Endodermal cell (in vitro differentiated cells): ENCODE measurements at regions not wholly inside any gene's neighbourhood (a gene's known extent, or its start where the extent isn't known, plus 50 kb on each side); places are given as distances from the start of the nearest gene placed in this dataset.

Source experiments
- DNase-seq: peaks from one replicate; pipeline ENCODE4 v3.0.0-alpha.2; 2017
- H3K27ac ChIP-seq: 2 replicates; pipeline ENCODE4 v1.5.1; 2013; ENCODE audit warnings: mild to moderate bottlenecking, low read depth, low read length, moderate library complexity
- H3K27me3 ChIP-seq: 2 replicates; pipeline ENCODE4 v1.6.1; 2013; ENCODE audit warnings: mild to moderate bottlenecking, low read length, moderate library complexity; ENCODE audit not compliant: insufficient read depth, control insufficient read depth, poor library complexity, severe bottlenecking
- H3K36me3 ChIP-seq: 2 replicates; pipeline ENCODE4 v1.7.0; 2013; ENCODE audit warnings: mild to moderate bottlenecking, low read length, moderate library complexity; ENCODE audit not compliant: control insufficient read depth, insufficient read depth
- H3K4me1 ChIP-seq: one replicate; pipeline ENCODE4 v1.7.0; 2013; ENCODE audit warnings: low read length; ENCODE audit not compliant: control insufficient read depth, insufficient read depth
- H3K4me3 ChIP-seq: 2 replicates; pipeline ENCODE4 v1.5.1; 2013; ENCODE audit warnings: mild to moderate bottlenecking, low read length, moderate library complexity
- H3K9ac ChIP-seq: 2 replicates; pipeline ENCODE4 v1.6.1; 2013; ENCODE audit warnings: mild to moderate bottlenecking, low read length, moderate library complexity; ENCODE audit not compliant: poor library complexity, severe bottlenecking; ENCODE audit errors: extremely low read depth
- H3K9me3 ChIP-seq: 2 replicates; pipeline ENCODE4 v1.6.1; 2013; ENCODE audit warnings: mild to moderate bottlenecking, low read length, moderate library complexity; ENCODE audit not compliant: control insufficient read depth
- H3K27ac Mint-ChIP-seq: 2 replicates; pipeline ENCODE4 v1.8.0; 2020; ENCODE audit warnings: mixed read lengths
- H3K27me3 Mint-ChIP-seq: 2 replicates; pipeline ENCODE4 v1.8.0; 2021; ENCODE audit warnings: mild to moderate bottlenecking, mixed read lengths; ENCODE audit not compliant: insufficient read depth
- H3K36me3 Mint-ChIP-seq: 2 replicates; pipeline ENCODE4 v1.8.0; 2020; ENCODE audit warnings: low read depth, mixed read lengths
- H3K4me1 Mint-ChIP-seq: 2 replicates; pipeline ENCODE4 v1.8.0; 2020; ENCODE audit warnings: mixed read lengths
- H3K4me3 Mint-ChIP-seq: 2 replicates; pipeline ENCODE4 v1.8.0; 2020; ENCODE audit warnings: mild to moderate bottlenecking, moderate library complexity, mixed read lengths
- H3K9me3 Mint-ChIP-seq: 2 replicates; pipeline ENCODE4 v1.8.0; 2020; ENCODE audit warnings: mild to moderate bottlenecking, mixed read lengths
- CTCF ChIP-seq: fragments of 200-600 bp; sonication (generic); conservative IDR thresholded peaks from 2 replicates; pipeline ENCODE4 v1.5.0; 2021; ENCODE audit warnings: antibody characterized with exemption, mild to moderate bottlenecking
- WGBS, 2 experiments: methylation state at CpG; one replicate each; pipeline versions ENCODE4 v1.1.5 to v1.1.7; 2013; ENCODE audit warnings: missing lambda C conversion rate in 2 of 2, mixed read lengths in 1 of 2; ENCODE audit not compliant: insufficient coverage in 1 of 2, insufficient read length in 1 of 2; 5-methylcytosine and 5-hydroxymethylcytosine counted together

GRCh38 chr4:23232987-23233386 lies 540.2 kb downstream of the GBA3 start:
- WGBS, 2 experiments = 85% methylated on average over 2 of the region's 2 CpGs; no CpG with 5 or more reads in 1 of the 2 experiments
- Histone ChIP-seq H3K4me1 (peaks cover 12% of the 10 kb centered on the region), H3K27me3 (no peaks in the 10 kb centered on the region), H3K4me3 (no peak overlapping the region), H3K9ac (no peak overlapping the region), H3K27ac (no peak overlapping the region), H3K9me3 (no peaks in the 10 kb centered on the region), H3K36me3 (no peaks in the 10 kb centered on the region)
- no peak for DNase-seq
- H3K4me1 Mint-ChIP-seq = peaks cover 32% of the 10 kb centered on the region
- no peak for TF ChIP-seq CTCF
- no peaks in the 10 kb centered on the region for H3K27me3 Mint-ChIP-seq
- no peak overlapping the region for H3K27ac Mint-ChIP-seq
- H3K9me3 Mint-ChIP-seq = no peaks in the 10 kb centered on the region
- H3K36me3 Mint-ChIP-seq = no peaks in the 10 kb centered on the region
- H3K4me3 Mint-ChIP-seq = no peak overlapping the region

- Mint-ChIP-seq H3K36me3 (no peaks in the 10 kb centered on the region), H3K4me1 (no peaks in the 10 kb centered on the region), H3K27me3 (no peaks in the 10 kb centered on the region), H3K27ac (no peak overlapping the region), H3K9me3 (no peaks in the 10 kb centered on the region), H3K4me3 (no peak overlapping the region)
- Histone ChIP-seq H3K27ac (no peak overlapping the region), H3K27me3 (no peaks in the 10 kb centered on the region), H3K4me3 (no peak overlapping the region), H3K4me1 (no peaks in the 10 kb centered on the region), H3K9ac (no peak overlapping the region), H3K9me3 (no peaks in the 10 kb centered on the region), H3K36me3 (no peaks in the 10 kb centered on the region)
- no peak for DNase-seq
- whole genome bisulfite sequencing, 2 experiments = 86% methylated on average over 1 of the region's 1 CpG; no CpG with 5 or more reads in 1 of the 2 experiments
- no peak for TF ChIP-seq CTCF
These were observed 532.8 kb downstream of the GBA3 start for GRCh38 chr4:23225564-23225963.

GRCh38 chr4:23224684-23225420 lies 532.1 kb downstream of the GBA3 start:
- DNase-seq = no peak
- H3K9me3 Mint-ChIP-seq = no peaks in the 10 kb centered on the region
- no peak overlapping the region for H3K4me3 Mint-ChIP-seq
- no peaks in the 10 kb centered on the region for H3K36me3 ChIP-seq
- no peak overlapping the region for H3K9ac ChIP-seq
- H3K27ac ChIP-seq = no peak overlapping the region
- no peaks in the 10 kb centered on the region for H3K36me3 Mint-ChIP-seq
- H3K4me1 Mint-ChIP-seq = no peaks in the 10 kb centered on the region
- WGBS, 2 experiments = 86 to 90% methylated on average over 2 to 4 of the region's 4 CpGs
- no peaks in the 10 kb centered on the region for H3K27me3 ChIP-seq
- no peaks in the 10 kb centered on the region for H3K4me1 ChIP-seq
- H3K27me3 Mint-ChIP-seq = no peaks in the 10 kb centered on the region
- no peaks in the 10 kb centered on the region for H3K9me3 ChIP-seq
- TF ChIP-seq CTCF = no peak
- H3K27ac Mint-ChIP-seq = no peak overlapping the region
- H3K4me3 ChIP-seq = no peak overlapping the region
